A549 (cell line): ENCODE measurements at regions not wholly inside any gene's neighbourhood (a gene's known extent, or its start where the extent isn't known, plus 50 kb on each side); places are given as distances from the start of the nearest gene placed in this dataset.

Source experiments
- ATAC-seq, 2 experiments: fragments of 200-7000 bp in 1 of 2; fragments of >200 bp in 1 of 2; cut with Nextera tagmentation in 1 of 2; cut with Tn5 transposase in 1 of 2; 3 replicates each; pipeline versions ENCODE4 v1.8.0 to v1.9.1; 2018 to 2020; ENCODE audit warnings: mild to moderate bottlenecking in 1 of 2, moderate library complexity in 1 of 2
- CTCF ChIA-PET: fragments of 300-600 bp; sonication (Branson Sonifier 250); formaldehyde crosslinking; extraction: SDS; loops from one replicate; lab custom pipeline; 2021; ENCODE audit warnings: antibody characterized with exemption, inconsistent platforms; lab: Yijun Ruan, JAX
- POLR2A ChIA-PET: fragments of 350-600 bp; formaldehyde crosslinking; extraction: SDS; loops from one replicate; lab custom pipeline; 2021; ENCODE audit warnings: antibody characterized with exemption, inconsistent platforms; lab: Yijun Ruan, JAX
- DNase-seq, 2 experiments: peaks; one replicate each; pipeline versions ENCODE4 v3.0.0 to v3.0.0-alpha.2; 2011 to 2016; ENCODE audit warnings: low read depth in 1 of 2, low spot score in 1 of 2
- FAIRE-seq: peaks from 2 replicates; lab custom pipeline; 2011; peaks lifted over from hg19 to GRCh38; lab: Jason Lieb, UNC
- H3K27ac ChIP-seq, 2 experiments: fragments of >200 bp; sonication (Bioruptor Twin); formaldehyde crosslinking; 3 replicates each; pipeline ENCODE4 v1.5.1; 2016 to 2017
- H3K4me1 ChIP-seq: fragments of >200 bp; sonication (Bioruptor Twin); formaldehyde crosslinking; 3 replicates; pipeline ENCODE4 v1.6.1; 2016
- H3K4me2 ChIP-seq: fragments of >200 bp; sonication (Bioruptor Twin); formaldehyde crosslinking; 3 replicates; pipeline ENCODE4 v1.6.1; 2016
- H3K4me3 ChIP-seq: fragments of >200 bp; sonication (Bioruptor Twin); formaldehyde crosslinking; 3 replicates; pipeline ENCODE4 v1.5.1; 2016
- H3K9me3 ChIP-seq: fragments of >200 bp; sonication (Bioruptor Twin); formaldehyde crosslinking; 3 replicates; pipeline ENCODE4 v1.6.1; 2016
- CEBPB ChIP-seq, 2 experiments: fragments of >200 bp in 1 of 2; sonication (Bioruptor Twin) in 1 of 2; formaldehyde crosslinking in 1 of 2; IDR thresholded peaks; 2 replicates each; pipeline ENCODE4 v1.6.1; 2012 to 2016
- EHF ChIP-seq: fragments of 250-450 bp; sonication (Bioruptor Pico); IDR thresholded peaks from 2 replicates; pipeline ENCODE4 v1.5.0; 2020; ENCODE audit warnings: mild to moderate bottlenecking
- FOSL2 ChIP-seq, 2 experiments: fragments of 450-650 bp in 1 of 2; fragments of >200 bp in 1 of 2; sonication (Bioruptor Twin) in 1 of 2; formaldehyde crosslinking; IDR thresholded peaks; 2 replicates each; pipeline versions ENCODE4 v1.5.0 to v1.6.1; 2016 to 2020; ENCODE audit warnings: mild to moderate bottlenecking in 1 of 2, moderate library complexity in 1 of 2
- FOXS1 ChIP-seq: fragments of 250-450 bp; sonication (Bioruptor Pico); IDR thresholded peaks from 2 replicates; pipeline ENCODE4 v1.5.0; 2020; ENCODE audit warnings: mild to moderate bottlenecking, moderate library complexity
- GATA3 ChIP-seq: IDR thresholded peaks from 2 replicates; pipeline ENCODE4 v1.6.1; 2012; ENCODE audit warnings: borderline replicate concordance
- HOXA7 ChIP-seq: fragments of 250-450 bp; sonication (Bioruptor Pico); IDR thresholded peaks from 2 replicates; pipeline ENCODE4 v1.5.0; 2020; ENCODE audit warnings: mild to moderate bottlenecking, moderate library complexity
- JUN ChIP-seq, 2 experiments: fragments of >200 bp; sonication (Bioruptor Twin); formaldehyde crosslinking; IDR thresholded peaks; 2 replicates in 1 of 2; 3 replicates in 1 of 2; pipeline ENCODE4 v1.6.1; 2016 to 2017
- JUNB ChIP-seq: fragments of >200 bp; sonication (Bioruptor Twin); formaldehyde crosslinking; IDR thresholded peaks from 2 replicates; pipeline ENCODE4 v1.6.1; 2016
- KDM1A ChIP-seq: fragments of 200-600 bp; sonication (generic); IDR thresholded peaks from 2 replicates; pipeline ENCODE4 v1.6.1; 2016; ENCODE audit warnings: low read depth, mild to moderate bottlenecking
- KDM5A ChIP-seq: fragments of 200-600 bp; sonication (generic); IDR thresholded peaks from 2 replicates; pipeline ENCODE4 v1.6.1; 2016; ENCODE audit warnings: antibody characterized with exemption, mild to moderate bottlenecking
- NFE2L2 ChIP-seq: fragments of 150-350 bp; conservative IDR thresholded peaks from 2 replicates; pipeline ENCODE4 v1.6.1; 2014; ENCODE audit warnings: low read length
- NR3C1 ChIP-seq: fragments of >200 bp; sonication (Bioruptor Twin); formaldehyde crosslinking; IDR thresholded peaks from 3 replicates; pipeline ENCODE4 v1.6.1; 2017
- PHF8 ChIP-seq: fragments of 200-600 bp; sonication (generic); IDR thresholded peaks from 2 replicates; pipeline ENCODE4 v1.6.1; 2016; ENCODE audit warnings: low read depth, mild to moderate bottlenecking, antibody characterized with exemption, moderate library complexity, borderline replicate concordance
- POLR2A ChIP-seq: IDR thresholded peaks from 2 replicates; pipeline ENCODE4 v1.6.1; 2012; ENCODE audit warnings: mild to moderate bottlenecking, low read length
- POLR2AphosphoS2 ChIP-seq: conservative IDR thresholded peaks from 2 replicates; pipeline ENCODE4 v1.6.1; 2012; ENCODE audit warnings: low read length, improper control_type of control experiment, inconsistent platforms
- RAD21 ChIP-seq, 2 experiments: fragments of >200 bp in 1 of 2; sonication (Bioruptor Twin) in 1 of 2; formaldehyde crosslinking in 1 of 2; IDR thresholded peaks in 1 of 2; conservative IDR thresholded peaks in 1 of 2; 2 replicates in 1 of 2; 3 replicates in 1 of 2; pipeline ENCODE4 v1.6.1; 2012 to 2018; ENCODE audit warnings: inconsistent platforms in 1 of 2
- RFX5 ChIP-seq: fragments of 450-650 bp; IDR thresholded peaks from 2 replicates; pipeline ENCODE4 v1.7.1; 2014; ENCODE audit warnings: antibody characterized with exemption, mild to moderate bottlenecking, moderate library complexity
- RNF2 ChIP-seq: fragments of 200-600 bp; sonication (generic); IDR thresholded peaks from 2 replicates; pipeline ENCODE4 v1.6.1; 2016; ENCODE audit warnings: low read depth, mild to moderate bottlenecking, antibody characterized with exemption, moderate library complexity, borderline replicate concordance
- SMC3 ChIP-seq: fragments of >200 bp; sonication (Bioruptor Twin); formaldehyde crosslinking; IDR thresholded peaks from 3 replicates; pipeline ENCODE4 v1.6.1; 2018; ENCODE audit warnings: inconsistent platforms
- SREBF2 ChIP-seq: fragments of 450-650 bp; IDR thresholded peaks from 2 replicates; pipeline ENCODE4 v1.6.1; 2014; ENCODE audit warnings: mild to moderate bottlenecking, moderate library complexity
- TFCP2L1 ChIP-seq: fragments of 250-450 bp; sonication (Bioruptor Pico); IDR thresholded peaks from 2 replicates; pipeline ENCODE4 v1.5.0; 2021; ENCODE audit warnings: mild to moderate bottlenecking
- ZSCAN20 ChIP-seq: fragments of 250-450 bp; sonication (Bioruptor Pico); IDR thresholded peaks from 2 replicates; pipeline ENCODE4 v1.8.0; 2022; ENCODE audit warnings: mild to moderate bottlenecking, moderate library complexity
- WGBS: methylation state at CpG from one replicate; pipeline ENCODE4 v1.1.6; 2017; ENCODE audit errors: missing lambda C conversion rate; 5-methylcytosine and 5-hydroxymethylcytosine counted together
- TF ChIP-seq, protein P1 (sequence below): fragments of 200-600 bp; sonication (generic); IDR thresholded peaks from 2 replicates; pipeline ENCODE4 v1.6.1; 2016; ENCODE audit warnings: antibody characterized with exemption, mild to moderate bottlenecking, moderate library complexity
- TF ChIP-seq, protein P2 (sequence below): IDR thresholded peaks from 2 replicates; pipeline ENCODE4 v1.6.1; 2012
- TF ChIP-seq, protein P3 (sequence below): fragments of 250-450 bp; sonication (Bioruptor Pico); IDR thresholded peaks from 2 replicates; pipeline ENCODE4 v1.5.0; 2020; ENCODE audit warnings: low read depth, mild to moderate bottlenecking, moderate library complexity
- TF ChIP-seq, protein P4 (sequence below): IDR thresholded peaks from 2 replicates; pipeline ENCODE4 v1.6.1; 2012
- TF ChIP-seq, protein P5 (sequence below): fragments of 250-450 bp; sonication (Bioruptor Pico); IDR thresholded peaks from 2 replicates; pipeline ENCODE4 v1.5.0; 2021; ENCODE audit warnings: mild to moderate bottlenecking, moderate library complexity, borderline replicate concordance

DNA sequence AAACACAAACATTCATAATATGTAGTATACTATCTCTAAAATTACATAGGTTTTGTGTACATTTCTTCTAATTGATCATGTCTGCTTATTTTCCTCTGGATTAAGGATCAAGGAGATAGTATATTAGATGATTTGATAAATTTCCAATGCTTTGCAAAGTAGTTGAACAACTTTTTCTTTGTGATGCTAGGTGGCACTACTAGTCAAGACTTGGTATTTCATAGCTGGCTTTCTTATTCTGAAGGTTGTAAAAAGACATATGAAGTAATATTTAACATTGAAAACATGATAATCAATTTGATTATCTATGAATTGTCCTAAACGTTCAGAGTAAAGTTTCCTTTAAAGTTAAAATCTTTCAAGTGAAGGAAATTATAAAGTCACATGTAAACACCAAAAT lies 106.1 kb upstream of the FGF10 start:
- no peaks in the 10 kb centered on the region for H3K4me1 ChIP-seq
- FAIRE-seq (peak; percentile 39), ATAC-seq (no peak), DNase-seq (no peak)
- no peak overlapping the region for H3K4me2 ChIP-seq
- H3K9me3 ChIP-seq = no peaks in the 10 kb centered on the region
- no peak overlapping the region for H3K27ac ChIP-seq
- TF ChIP-seq HOXA7 (CRISPR knock-in tag) (no peak), FOXS1 (no peak), SREBF2 (no peak), PHF8 (no peak), GATA3 (no peak), POLR2A (no peak), RFX5 (no peak), KDM1A (no peak), JUN (IDR thresholded peaks at IDR 0.05) (no peak), CEBPB (IDR thresholded peaks at IDR 0.05) (no peak), RNF2 (no peak), NFE2L2 (no peak), TFCP2L1 (CRISPR knock-in tag) (no peak), KDM5A (no peak), NR3C1 (no peak), EHF (CRISPR knock-in tag) (no peak)
- TF ChIP-seq, protein P1, sequence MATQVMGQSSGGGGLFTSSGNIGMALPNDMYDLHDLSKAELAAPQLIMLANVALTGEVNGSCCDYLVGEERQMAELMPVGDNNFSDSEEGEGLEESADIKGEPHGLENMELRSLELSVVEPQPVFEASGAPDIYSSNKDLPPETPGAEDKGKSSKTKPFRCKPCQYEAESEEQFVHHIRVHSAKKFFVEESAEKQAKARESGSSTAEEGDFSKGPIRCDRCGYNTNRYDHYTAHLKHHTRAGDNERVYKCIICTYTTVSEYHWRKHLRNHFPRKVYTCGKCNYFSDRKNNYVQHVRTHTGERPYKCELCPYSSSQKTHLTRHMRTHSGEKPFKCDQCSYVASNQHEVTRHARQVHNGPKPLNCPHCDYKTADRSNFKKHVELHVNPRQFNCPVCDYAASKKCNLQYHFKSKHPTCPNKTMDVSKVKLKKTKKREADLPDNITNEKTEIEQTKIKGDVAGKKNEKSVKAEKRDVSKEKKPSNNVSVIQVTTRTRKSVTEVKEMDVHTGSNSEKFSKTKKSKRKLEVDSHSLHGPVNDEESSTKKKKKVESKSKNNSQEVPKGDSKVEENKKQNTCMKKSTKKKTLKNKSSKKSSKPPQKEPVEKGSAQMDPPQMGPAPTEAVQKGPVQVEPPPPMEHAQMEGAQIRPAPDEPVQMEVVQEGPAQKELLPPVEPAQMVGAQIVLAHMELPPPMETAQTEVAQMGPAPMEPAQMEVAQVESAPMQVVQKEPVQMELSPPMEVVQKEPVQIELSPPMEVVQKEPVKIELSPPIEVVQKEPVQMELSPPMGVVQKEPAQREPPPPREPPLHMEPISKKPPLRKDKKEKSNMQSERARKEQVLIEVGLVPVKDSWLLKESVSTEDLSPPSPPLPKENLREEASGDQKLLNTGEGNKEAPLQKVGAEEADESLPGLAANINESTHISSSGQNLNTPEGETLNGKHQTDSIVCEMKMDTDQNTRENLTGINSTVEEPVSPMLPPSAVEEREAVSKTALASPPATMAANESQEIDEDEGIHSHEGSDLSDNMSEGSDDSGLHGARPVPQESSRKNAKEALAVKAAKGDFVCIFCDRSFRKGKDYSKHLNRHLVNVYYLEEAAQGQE = no peak
- TF ChIP-seq, protein P2, sequence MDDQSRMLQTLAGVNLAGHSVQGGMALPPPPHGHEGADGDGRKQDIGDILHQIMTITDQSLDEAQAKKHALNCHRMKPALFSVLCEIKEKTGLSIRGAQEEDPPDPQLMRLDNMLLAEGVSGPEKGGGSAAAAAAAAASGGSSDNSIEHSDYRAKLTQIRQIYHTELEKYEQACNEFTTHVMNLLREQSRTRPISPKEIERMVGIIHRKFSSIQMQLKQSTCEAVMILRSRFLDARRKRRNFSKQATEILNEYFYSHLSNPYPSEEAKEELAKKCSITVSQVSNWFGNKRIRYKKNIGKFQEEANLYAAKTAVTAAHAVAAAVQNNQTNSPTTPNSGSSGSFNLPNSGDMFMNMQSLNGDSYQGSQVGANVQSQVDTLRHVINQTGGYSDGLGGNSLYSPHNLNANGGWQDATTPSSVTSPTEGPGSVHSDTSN = no peak
- WGBS = 0% methylated on average over 1 of the region's 1 CpG
- H3K4me3 ChIP-seq = no peak overlapping the region
- ChIA-PET POLR2A (no interaction called here), CTCF (no interaction called here)

DNA sequence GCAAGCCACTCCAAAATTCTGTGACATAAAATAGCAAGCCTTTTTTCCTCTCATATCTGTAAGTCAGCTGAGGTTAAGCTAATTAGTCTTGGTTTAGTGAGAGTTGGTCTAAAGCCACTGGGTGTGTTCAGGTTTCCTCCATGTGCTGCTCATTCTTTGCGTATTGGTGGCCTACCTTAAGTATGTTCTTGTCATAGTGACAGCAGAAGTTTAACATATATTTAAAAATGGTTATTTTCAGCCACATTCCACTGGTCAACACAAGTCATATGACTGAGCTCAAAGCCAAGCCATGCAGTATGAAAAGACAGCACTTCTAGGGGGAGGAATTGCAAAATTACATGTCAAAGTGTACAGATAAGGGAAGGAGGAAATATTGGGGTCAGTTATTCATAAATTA lies 100.5 kb upstream of the FGF10 start:
- CTCF ChIA-PET = no interaction called here
- Histone ChIP-seq H3K27ac (no peak overlapping the region), H3K4me2 (no peak overlapping the region), H3K4me1 (no peaks in the 10 kb centered on the region), H3K9me3 (no peaks in the 10 kb centered on the region), H3K4me3 (no peak overlapping the region)
- 8% methylated on average over 1 of the region's 1 CpG for WGBS
- ATAC-seq (no peak), DNase-seq (no peak), FAIRE-seq (no peak)
- TF ChIP-seq GATA3 (no peak), FOXS1 (no peak), SMC3 (no peak), POLR2AphosphoS2 (no peak), ZSCAN20 (no peak), JUNB (no peak), RAD21 (conservative IDR thresholded peaks at IDR 0.05 in 1 of 2, IDR thresholded peaks at IDR 0.05 in 1 of 2) (no peak), TFCP2L1 (CRISPR knock-in tag) (no peak), FOSL2 (IDR thresholded peaks at IDR 0.05) (no peak), FOSL2 (CRISPR knock-in tag; IDR thresholded peaks at IDR 0.05) (no peak)
- TF ChIP-seq, protein P3, sequence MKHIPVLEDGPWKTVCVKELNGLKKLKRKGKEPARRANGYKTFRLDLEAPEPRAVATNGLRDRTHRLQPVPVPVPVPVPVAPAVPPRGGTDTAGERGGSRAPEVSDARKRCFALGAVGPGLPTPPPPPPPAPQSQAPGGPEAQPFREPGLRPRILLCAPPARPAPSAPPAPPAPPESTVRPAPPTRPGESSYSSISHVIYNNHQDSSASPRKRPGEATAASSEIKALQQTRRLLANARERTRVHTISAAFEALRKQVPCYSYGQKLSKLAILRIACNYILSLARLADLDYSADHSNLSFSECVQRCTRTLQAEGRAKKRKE (CRISPR knock-in tag) = no peak
- TF ChIP-seq, protein P4, sequence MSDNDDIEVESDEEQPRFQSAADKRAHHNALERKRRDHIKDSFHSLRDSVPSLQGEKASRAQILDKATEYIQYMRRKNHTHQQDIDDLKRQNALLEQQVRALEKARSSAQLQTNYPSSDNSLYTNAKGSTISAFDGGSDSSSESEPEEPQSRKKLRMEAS = no peak
- TF ChIP-seq, protein P5, sequence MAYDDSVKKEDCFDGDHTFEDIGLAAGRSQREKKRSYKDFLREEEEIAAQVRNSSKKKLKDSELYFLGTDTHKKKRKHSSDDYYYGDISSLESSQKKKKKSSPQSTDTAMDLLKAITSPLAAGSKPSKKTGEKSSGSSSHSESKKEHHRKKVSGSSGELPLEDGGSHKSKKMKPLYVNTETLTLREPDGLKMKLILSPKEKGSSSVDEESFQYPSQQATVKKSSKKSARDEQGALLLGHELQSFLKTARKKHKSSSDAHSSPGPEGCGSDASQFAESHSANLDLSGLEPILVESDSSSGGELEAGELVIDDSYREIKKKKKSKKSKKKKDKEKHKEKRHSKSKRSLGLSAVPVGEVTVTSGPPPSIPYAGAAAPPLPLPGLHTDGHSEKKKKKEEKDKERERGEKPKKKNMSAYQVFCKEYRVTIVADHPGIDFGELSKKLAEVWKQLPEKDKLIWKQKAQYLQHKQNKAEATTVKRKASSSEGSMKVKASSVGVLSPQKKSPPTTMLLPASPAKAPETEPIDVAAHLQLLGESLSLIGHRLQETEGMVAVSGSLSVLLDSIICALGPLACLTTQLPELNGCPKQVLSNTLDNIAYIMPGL (CRISPR knock-in tag) = no peak
- POLR2A ChIA-PET = no interaction called here
